GM12891 (cell line): ENCODE measurements at regions not wholly inside any gene's neighbourhood (a gene's known extent, or its start where the extent isn't known, plus 50 kb on each side); places are given as distances from the start of the nearest gene placed in this dataset.

Experiments
- POLR2A ChIP-seq: IDR thresholded peaks from 2 replicates; pipeline ENCODE4 v1.6.1; 2011; ENCODE audit warnings: low read depth, low read length, control low read depth
- POLR2AphosphoS5 ChIP-seq: IDR thresholded peaks from 2 replicates; pipeline ENCODE4 v1.6.1; 2011; ENCODE audit warnings: low read depth, low read length, control low read depth
- POU2F2 ChIP-seq: IDR thresholded peaks from 2 replicates; pipeline ENCODE4 v1.6.1; 2011; ENCODE audit warnings: low read depth, mild to moderate bottlenecking, control low read depth, low read length, moderate library complexity
- SPI1 ChIP-seq: IDR thresholded peaks from 2 replicates; pipeline ENCODE4 v1.6.1; 2011; ENCODE audit warnings: low read depth, low read length, control low read depth
- TAF1 ChIP-seq: IDR thresholded peaks from 2 replicates; pipeline ENCODE4 v1.6.1; 2011; ENCODE audit warnings: low read depth, low read length, control low read depth

DNA sequence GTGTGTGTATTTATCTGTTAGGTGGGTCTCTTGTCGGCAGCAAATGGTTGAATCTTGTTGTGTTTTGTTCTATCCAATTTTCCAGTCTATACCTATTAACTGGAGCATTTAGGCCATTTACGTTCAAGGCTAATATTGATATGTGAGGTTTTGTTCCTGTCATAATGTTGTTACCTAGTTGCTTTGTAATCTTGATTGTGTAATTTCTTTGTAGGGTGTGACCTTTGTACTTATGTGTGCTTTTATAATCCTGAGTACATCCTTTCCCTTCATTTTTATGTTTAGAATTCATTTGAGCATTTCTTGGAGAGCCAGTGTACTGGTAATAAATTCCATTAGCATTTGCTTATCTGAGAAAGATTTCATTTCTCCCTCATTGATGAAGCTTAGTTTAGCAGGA is 83.0 kb upstream of the MIR17HG start:
- TF ChIP-seq POU2F2 (no peak), POLR2AphosphoS5 (no peak), TAF1 (no peak), POLR2A (no peak), SPI1 (no peak)
